ENCODE measurements at regions not wholly inside any gene's neighbourhood (a gene's known extent, or its start where the extent isn't known, plus 50 kb on each side); places are given as distances from the start of the nearest gene placed in this dataset.
A peak's percentile ranks its signal among the peaks of the same experiment; 100 is the strongest.

GRCh38 chr6:121759370-121759769 is 323.9 kb downstream of the GJA1 start:
- DNase-seq (no peak), ATAC-seq (peak in 1 of 8 donors; percentile 41)
- Histone ChIP-seq H3K36me3 (no peaks in the 10 kb centered on the region), H3K4me1 (peaks cover 0 to 18% (median 0%) of the 10 kb centered on the region in 9 donors), H3K4me3 (no peak overlapping the region), H3K9me3 (peaks cover 0 to 11% (median 0%) of the 10 kb centered on the region in 11 donors), H3K27ac (peak overlapping the region in 4 of 10 donors; percentile 27 to 57 (median 40)), H3K27me3 (no peaks in the 10 kb centered on the region)
- intact Hi-C loops (cut with DNase I): no loop called here
- WGBS, 2 donors: 69 to 72% methylated on average over 1 of the region's 1 CpG
- no peak for TF ChIP-seq CTCF (IDR thresholded peaks at IDR 0.05)

GRCh38 chr6:121760191-121760590 is 324.7 kb downstream of the GJA1 start:
- Histone ChIP-seq H3K4me1 (peaks cover 0 to 18% (median 0%) of the 10 kb centered on the region in 9 donors), H3K27me3 (no peaks in the 10 kb centered on the region), H3K36me3 (no peaks in the 10 kb centered on the region), H3K9me3 (peaks cover 0 to 11% (median 0%) of the 10 kb centered on the region in 11 donors), H3K4me3 (no peak overlapping the region), H3K27ac (no peak overlapping the region)
- intact Hi-C loops (cut with DNase I): no loop called here
- DNase-seq (no peak), ATAC-seq (no peak)
- 85 to 94% methylated on average over 11 of the region's 11 CpGs for WGBS, 2 donors
- no peak for TF ChIP-seq CTCF (IDR thresholded peaks at IDR 0.05)

GRCh38 chr6:121760745-121761144 is 325.3 kb downstream of the GJA1 start:
- no peak for ATAC-seq
- H3K4me1 ChIP-seq: peaks cover 0 to 18% (median 0%) of the 10 kb centered on the region in 9 donors
- no peak overlapping the region for H3K4me3 ChIP-seq
- no peak for TF ChIP-seq CTCF (IDR thresholded peaks at IDR 0.05)
- no peaks in the 10 kb centered on the region for H3K27me3 ChIP-seq
- no peak overlapping the region for H3K27ac ChIP-seq
- 69 to 80% methylated on average over 5 of the region's 5 CpGs for WGBS, 2 donors
- no peak for DNase-seq
- peaks cover 0 to 11% (median 0%) of the 10 kb centered on the region in 11 donors for H3K9me3 ChIP-seq
- intact Hi-C loops (cut with DNase I): no loop called here
- H3K36me3 ChIP-seq: no peaks in the 10 kb centered on the region

GRCh38 chr6:121764493-121764892 is 329.0 kb downstream of the GJA1 start:
- Histone ChIP-seq H3K27ac (no peak overlapping the region), H3K4me1 (peaks cover 0 to 20% (median 0%) of the 10 kb centered on the region in 9 donors), H3K27me3 (no peaks in the 10 kb centered on the region), H3K4me3 (no peak overlapping the region), H3K36me3 (no peaks in the 10 kb centered on the region), H3K9me3 (peaks cover 0 to 11% (median 0%) of the 10 kb centered on the region in 11 donors)
- DNase-seq (no peak), ATAC-seq (no peak)
- WGBS, 2 donors: 86 to 88% methylated on average over 3 of the region's 3 CpGs
- intact Hi-C loops (cut with DNase I): no loop called here
- no peak for TF ChIP-seq CTCF (IDR thresholded peaks at IDR 0.05)

All from heart right ventricle (tissue), 16 donors.